Psoas muscle (tissue), 7 donors: ENCODE measurements at regions not wholly inside any gene's neighbourhood (a gene's known extent, or its start where the extent isn't known, plus 50 kb on each side); places are given as distances from the start of the nearest gene placed in this dataset.

ENCODE experiments used
- ATAC-seq, 4 donors: fragments of 200-7000 bp; cut with Tn5 transposase; one replicate each; pipeline ENCODE4 v1.9.1; 2020; ENCODE audit warnings: moderate library complexity in 3 of 4, mild to moderate bottlenecking in 2 of 4
- DNase-seq, 2 donors: peaks; one replicate each; pipeline ENCODE4 v3.0.0-alpha.2; 2020
- H3K27ac ChIP-seq: fragments of 200-600 bp; one replicate; pipeline ENCODE4 v1.8.0; 2022
- H3K27me3 ChIP-seq, 3 donors: fragments of 200-600 bp in 1 of 3; one replicate each; pipeline versions ENCODE4 v1.6.1 to v1.8.0; 2013 to 2022; ENCODE audit warnings: low read length in 2 of 3, mild to moderate bottlenecking in 2 of 3, moderate library complexity in 1 of 3; ENCODE audit not compliant: insufficient read depth in 3 of 3
- H3K36me3 ChIP-seq, 2 donors: fragments of 200-600 bp in 1 of 2; one replicate each; pipeline versions ENCODE4 v1.6.1 to v1.8.0; 2013 to 2022; ENCODE audit warnings: low read depth in 1 of 2, mild to moderate bottlenecking in 1 of 2, moderate library complexity in 1 of 2; ENCODE audit not compliant: insufficient read depth in 1 of 2
- H3K4me1 ChIP-seq: fragments of 200-600 bp; one replicate; pipeline ENCODE4 v1.8.0; 2022
- H3K4me3 ChIP-seq: fragments of 200-600 bp; one replicate; pipeline ENCODE4 v1.8.0; 2022; ENCODE audit warnings: mild to moderate bottlenecking
- H3K9me3 ChIP-seq: fragments of 200-600 bp; one replicate; pipeline ENCODE4 v1.8.0; 2022
- WGBS, 3 donors: extraction: QIAGEN DNeasy Blood & Tissue Kit; methylation state at CpG; one replicate each; pipeline versions ENCODE4 v1.1.6 to v1.1.7; 2013; 5-methylcytosine and 5-hydroxymethylcytosine counted together
- intact Hi-C, 2 donors: fragments of 100-400 bp; cut with DNase I; formaldehyde crosslinking; loops; one replicate each; pipeline versions ENCODE4 v1.11.0 to v1.14.2; 2022
- TF ChIP-seq, protein P1 (sequence below): fragments of 200-600 bp; IDR thresholded peaks from one replicate; pipeline ENCODE4 v1.8.0; 2022; ENCODE audit warnings: antibody characterized with exemption
- donor health status: healthy with polysubstance abuse.
- donor health status: DM: no; HTN: no; CAD: no; lungs with moderate emphysema.
- donor health status: Bipolar disorder and iron deficiency.
- donor health status: healthy.
- donor health status: DM: yes; HTN: yes; CAD: no.
- donor health status: DM: no; HTN: no; CAD: no.
- donor health status: DM: yes; HTN: yes; CAD: no.

DNA sequence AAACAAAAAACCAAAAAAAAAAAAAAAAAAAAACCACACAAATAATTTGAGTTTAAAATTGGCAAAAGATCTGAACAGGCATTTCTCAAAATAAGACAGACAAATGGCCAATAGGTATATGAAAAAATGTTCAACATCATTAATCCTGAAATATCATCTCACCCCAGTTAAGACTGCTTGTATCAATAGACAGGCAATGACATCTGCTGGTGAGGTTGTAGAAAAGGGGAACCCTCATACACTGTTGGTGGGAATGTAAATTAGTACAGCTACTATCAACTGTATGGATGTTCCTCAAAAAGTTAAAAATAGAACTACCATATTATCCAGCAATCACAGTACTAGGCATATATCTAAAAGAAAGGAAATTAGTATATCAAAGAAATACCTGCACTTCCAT lies 523.1 kb downstream of the XIRP2 start:
- Histone ChIP-seq H3K9me3 (no peaks in the 10 kb centered on the region), H3K4me1 (no peaks in the 10 kb centered on the region), H3K27ac (no peak overlapping the region), H3K27me3 (no peaks in the 10 kb centered on the region), H3K36me3 (no peaks in the 10 kb centered on the region), H3K4me3 (no peak overlapping the region)
- DNase-seq (no peak), ATAC-seq (no peak)
- intact Hi-C loops = no loop called here
- TF ChIP-seq, protein P1, sequence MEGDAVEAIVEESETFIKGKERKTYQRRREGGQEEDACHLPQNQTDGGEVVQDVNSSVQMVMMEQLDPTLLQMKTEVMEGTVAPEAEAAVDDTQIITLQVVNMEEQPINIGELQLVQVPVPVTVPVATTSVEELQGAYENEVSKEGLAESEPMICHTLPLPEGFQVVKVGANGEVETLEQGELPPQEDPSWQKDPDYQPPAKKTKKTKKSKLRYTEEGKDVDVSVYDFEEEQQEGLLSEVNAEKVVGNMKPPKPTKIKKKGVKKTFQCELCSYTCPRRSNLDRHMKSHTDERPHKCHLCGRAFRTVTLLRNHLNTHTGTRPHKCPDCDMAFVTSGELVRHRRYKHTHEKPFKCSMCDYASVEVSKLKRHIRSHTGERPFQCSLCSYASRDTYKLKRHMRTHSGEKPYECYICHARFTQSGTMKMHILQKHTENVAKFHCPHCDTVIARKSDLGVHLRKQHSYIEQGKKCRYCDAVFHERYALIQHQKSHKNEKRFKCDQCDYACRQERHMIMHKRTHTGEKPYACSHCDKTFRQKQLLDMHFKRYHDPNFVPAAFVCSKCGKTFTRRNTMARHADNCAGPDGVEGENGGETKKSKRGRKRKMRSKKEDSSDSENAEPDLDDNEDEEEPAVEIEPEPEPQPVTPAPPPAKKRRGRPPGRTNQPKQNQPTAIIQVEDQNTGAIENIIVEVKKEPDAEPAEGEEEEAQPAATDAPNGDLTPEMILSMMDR = peak; percentile 17

GRCh38 chr2:167406558-167406957 lies 518.3 kb downstream of the XIRP2 start:
- Histone ChIP-seq H3K27ac (no peak overlapping the region), H3K27me3 (no peaks in the 10 kb centered on the region), H3K4me1 (no peaks in the 10 kb centered on the region), H3K4me3 (no peak overlapping the region), H3K9me3 (no peaks in the 10 kb centered on the region), H3K36me3 (no peaks in the 10 kb centered on the region)
- intact Hi-C loops = no loop called here
- DNase-seq (no peak), ATAC-seq (no peak)
- TF ChIP-seq, protein P1 = no peak
- 47 to 57% (median 54%) methylated on average over 4 of the region's 4 CpGs for WGBS, 3 donors

DNA sequence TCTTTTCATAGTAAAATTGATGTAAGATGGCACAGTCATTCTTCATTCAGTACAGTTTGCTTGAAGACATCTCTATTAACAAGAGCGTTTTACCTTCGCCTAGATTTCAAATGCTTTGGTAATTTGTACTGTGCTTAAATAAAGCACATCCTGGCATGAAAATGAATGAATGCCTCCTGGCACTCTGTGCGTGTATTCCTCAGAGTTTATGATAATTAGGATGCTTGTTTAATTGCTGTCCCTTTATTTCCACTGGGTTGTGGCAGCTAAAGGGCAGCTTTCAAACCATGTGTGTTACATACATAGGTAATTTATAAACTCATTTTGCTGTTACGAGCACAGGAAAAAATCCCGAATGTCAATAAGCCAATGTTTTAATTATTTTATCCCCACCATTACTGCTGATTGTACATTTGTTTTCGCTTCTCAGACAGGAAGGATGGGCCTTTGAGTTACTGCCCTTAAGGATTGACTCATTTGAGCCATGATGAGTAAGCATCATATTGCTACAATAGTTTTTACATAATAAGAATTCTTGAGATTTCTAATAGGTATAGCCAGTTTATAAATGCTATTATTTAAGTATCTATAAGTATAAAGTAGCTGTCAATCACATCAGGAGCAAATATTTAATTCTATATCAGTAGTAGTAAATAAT lies 516.5 kb downstream of the XIRP2 start:
- Histone ChIP-seq H3K4me3 (no peak overlapping the region), H3K27me3 (no peaks in the 10 kb centered on the region), H3K27ac (no peak overlapping the region), H3K9me3 (no peaks in the 10 kb centered on the region), H3K4me1 (no peaks in the 10 kb centered on the region), H3K36me3 (no peaks in the 10 kb centered on the region)
- DNase-seq (no peak), ATAC-seq (no peak)
- TF ChIP-seq, protein P1 = no peak
- intact Hi-C loops = no loop called here
- 90 to 95% (median 91%) methylated on average over 6 of the region's 6 CpGs for WGBS, 3 donors

- DNase-seq (no peak), ATAC-seq (no peak)
- Histone ChIP-seq H3K4me3 (no peak overlapping the region), H3K36me3 (no peaks in the 10 kb centered on the region), H3K27me3 (no peaks in the 10 kb centered on the region), H3K4me1 (peaks cover 15% of the 10 kb centered on the region), H3K27ac (no peak overlapping the region), H3K9me3 (no peaks in the 10 kb centered on the region)
- TF ChIP-seq, protein P1 = no peak
- intact Hi-C loops = no loop called here
Observed at GRCh38 chr2:167401309-167401708, 513.0 kb downstream of the XIRP2 start.

GRCh38 chr2:167400546-167400945 lies 512.3 kb downstream of the XIRP2 start:
- Histone ChIP-seq H3K36me3 (no peaks in the 10 kb centered on the region), H3K27me3 (no peaks in the 10 kb centered on the region), H3K27ac (no peak overlapping the region), H3K4me1 (peaks cover 15% of the 10 kb centered on the region), H3K4me3 (no peak overlapping the region), H3K9me3 (no peaks in the 10 kb centered on the region)
- 81 to 84% (median 83%) methylated on average over 2 of the region's 2 CpGs for WGBS, 3 donors
- DNase-seq (no peak), ATAC-seq (no peak)
- intact Hi-C loops = no loop called here
- TF ChIP-seq, protein P1 = no peak
